ENCODE measurements at regions not wholly inside any gene's neighbourhood (a gene's known extent, or its start where the extent isn't known, plus 50 kb on each side); places are given as distances from the start of the nearest gene placed in this dataset.

DNA sequence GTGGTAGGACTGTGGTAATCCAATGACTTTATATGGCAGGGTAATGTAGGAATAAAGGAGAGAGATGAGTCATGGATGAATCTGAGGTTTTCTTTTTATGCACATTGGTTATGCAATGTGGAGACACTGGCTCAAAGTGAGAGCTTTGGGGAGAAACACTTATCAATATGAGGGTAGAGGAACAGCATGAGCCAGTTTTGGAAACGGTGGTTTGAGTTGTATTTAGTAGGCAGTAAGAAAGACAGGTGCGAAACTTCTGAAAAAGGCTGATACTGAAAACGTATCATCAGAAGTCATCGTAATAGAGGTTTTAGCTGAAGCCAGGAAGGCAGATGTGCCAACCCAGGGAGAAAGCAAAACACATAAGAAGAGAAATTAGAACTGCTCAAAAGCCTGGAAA is 854.8 kb upstream of the SEL1L start:
- H3K4me3 ChIP-seq (ENCODE audit: low read depth, low read length): no peak overlapping the region
- DNase-seq (ENCODE audit: low read depth): no peak
- TF ChIP-seq, protein P1, sequence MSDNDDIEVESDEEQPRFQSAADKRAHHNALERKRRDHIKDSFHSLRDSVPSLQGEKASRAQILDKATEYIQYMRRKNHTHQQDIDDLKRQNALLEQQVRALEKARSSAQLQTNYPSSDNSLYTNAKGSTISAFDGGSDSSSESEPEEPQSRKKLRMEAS (IDR thresholded peaks at IDR 0.05; ENCODE audit: low read depth, low read length): no peak
- TF ChIP-seq, protein P2, sequence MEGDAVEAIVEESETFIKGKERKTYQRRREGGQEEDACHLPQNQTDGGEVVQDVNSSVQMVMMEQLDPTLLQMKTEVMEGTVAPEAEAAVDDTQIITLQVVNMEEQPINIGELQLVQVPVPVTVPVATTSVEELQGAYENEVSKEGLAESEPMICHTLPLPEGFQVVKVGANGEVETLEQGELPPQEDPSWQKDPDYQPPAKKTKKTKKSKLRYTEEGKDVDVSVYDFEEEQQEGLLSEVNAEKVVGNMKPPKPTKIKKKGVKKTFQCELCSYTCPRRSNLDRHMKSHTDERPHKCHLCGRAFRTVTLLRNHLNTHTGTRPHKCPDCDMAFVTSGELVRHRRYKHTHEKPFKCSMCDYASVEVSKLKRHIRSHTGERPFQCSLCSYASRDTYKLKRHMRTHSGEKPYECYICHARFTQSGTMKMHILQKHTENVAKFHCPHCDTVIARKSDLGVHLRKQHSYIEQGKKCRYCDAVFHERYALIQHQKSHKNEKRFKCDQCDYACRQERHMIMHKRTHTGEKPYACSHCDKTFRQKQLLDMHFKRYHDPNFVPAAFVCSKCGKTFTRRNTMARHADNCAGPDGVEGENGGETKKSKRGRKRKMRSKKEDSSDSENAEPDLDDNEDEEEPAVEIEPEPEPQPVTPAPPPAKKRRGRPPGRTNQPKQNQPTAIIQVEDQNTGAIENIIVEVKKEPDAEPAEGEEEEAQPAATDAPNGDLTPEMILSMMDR (IDR thresholded peaks at IDR 0.05; ENCODE audit: low read depth, low read length): no peak
- TF ChIP-seq MYC (IDR thresholded peaks at IDR 0.05; ENCODE audit: low read depth, low read length) (no peak), POLR2A (IDR thresholded peaks at IDR 0.05; ENCODE audit: extremely low read depth, insufficient read length) (no peak)

DNA sequence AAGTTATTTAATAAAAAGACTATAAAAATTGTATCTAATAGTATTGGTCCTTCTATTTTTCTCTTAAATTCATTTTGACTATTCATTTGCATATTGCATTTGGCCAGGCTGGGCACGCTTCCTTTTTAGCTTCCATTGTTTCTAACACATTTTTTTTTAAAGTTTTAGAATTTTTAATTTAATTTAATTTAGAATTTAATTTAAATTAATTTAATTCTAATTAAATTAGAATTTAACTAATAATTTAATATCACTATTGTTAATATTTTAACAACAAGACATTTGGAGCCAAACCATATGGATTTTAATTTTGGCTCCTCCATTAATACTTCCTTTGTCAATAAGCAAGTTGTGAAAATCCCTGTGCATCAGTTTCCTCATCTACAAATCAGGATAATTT is 856.9 kb upstream of the SEL1L start:
- TF ChIP-seq MYC (IDR thresholded peaks at IDR 0.05; ENCODE audit: low read depth, low read length): no peak
- TF ChIP-seq, protein P1 (IDR thresholded peaks at IDR 0.05; ENCODE audit: low read depth, low read length): no peak
- TF ChIP-seq POLR2A (IDR thresholded peaks at IDR 0.05; ENCODE audit: extremely low read depth, insufficient read length): no peak
- DNase-seq (ENCODE audit: low read depth): no peak
- no peak overlapping the region for H3K4me3 ChIP-seq (ENCODE audit: low read depth, low read length)

DNA sequence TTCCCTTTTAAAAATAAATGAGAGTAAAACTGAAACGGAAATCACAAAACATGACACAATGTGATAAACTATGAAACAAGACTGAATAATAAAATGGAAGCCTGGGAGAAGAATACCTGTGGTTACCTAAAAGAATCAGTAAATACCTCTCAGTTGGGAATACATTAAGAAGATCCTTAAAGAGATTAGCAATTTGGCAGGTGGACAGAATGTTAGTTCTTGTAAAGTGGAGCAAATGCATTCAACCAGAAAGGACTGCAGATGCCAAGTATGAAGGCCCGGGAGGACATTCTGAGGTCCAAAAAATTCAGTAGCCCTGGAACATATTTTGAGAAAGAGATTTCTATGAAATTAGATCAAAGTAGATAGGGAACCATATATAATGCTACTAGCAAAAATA is 861.3 kb upstream of the SEL1L start:
- H3K4me3 ChIP-seq (ENCODE audit: low read depth, low read length): no peak overlapping the region
- TF ChIP-seq MYC (IDR thresholded peaks at IDR 0.05; ENCODE audit: low read depth, low read length) (no peak), POLR2A (IDR thresholded peaks at IDR 0.05; ENCODE audit: extremely low read depth, insufficient read length) (no peak)
- TF ChIP-seq, protein P2 (IDR thresholded peaks at IDR 0.05; ENCODE audit: low read depth, low read length): no peak
- TF ChIP-seq, protein P1 (IDR thresholded peaks at IDR 0.05; ENCODE audit: low read depth, low read length): no peak
- no peak for DNase-seq (ENCODE audit: low read depth)

DNA sequence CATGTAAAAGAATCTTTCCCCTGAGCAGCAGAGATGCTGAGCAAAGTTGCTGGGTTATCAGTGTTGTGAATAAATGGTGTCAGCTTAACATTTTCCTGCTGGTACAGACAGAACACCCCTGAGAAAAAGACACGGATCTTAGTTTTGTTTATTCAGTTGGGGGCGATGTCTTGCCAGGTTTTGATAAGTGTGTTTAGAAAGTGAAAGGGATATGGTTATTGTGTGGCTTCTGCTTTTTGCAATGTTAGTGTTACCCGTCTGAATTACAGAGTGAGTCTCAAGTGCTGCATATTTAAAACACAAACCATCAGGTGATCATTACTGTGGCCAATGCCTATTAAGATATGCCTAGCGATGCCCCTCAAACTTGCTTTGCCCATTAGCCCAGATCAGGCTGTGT is 864.6 kb upstream of the SEL1L start:
- TF ChIP-seq, protein P1 (IDR thresholded peaks at IDR 0.05; ENCODE audit: low read depth, low read length): no peak
- TF ChIP-seq MYC (IDR thresholded peaks at IDR 0.05; ENCODE audit: low read depth, low read length) (no peak), POLR2A (IDR thresholded peaks at IDR 0.05; ENCODE audit: extremely low read depth, insufficient read length) (no peak)
- TF ChIP-seq, protein P2 (IDR thresholded peaks at IDR 0.05; ENCODE audit: low read depth, low read length): no peak
- no peak overlapping the region for H3K4me3 ChIP-seq (ENCODE audit: low read depth, low read length)
- DNase-seq (ENCODE audit: low read depth): no peak

DNA sequence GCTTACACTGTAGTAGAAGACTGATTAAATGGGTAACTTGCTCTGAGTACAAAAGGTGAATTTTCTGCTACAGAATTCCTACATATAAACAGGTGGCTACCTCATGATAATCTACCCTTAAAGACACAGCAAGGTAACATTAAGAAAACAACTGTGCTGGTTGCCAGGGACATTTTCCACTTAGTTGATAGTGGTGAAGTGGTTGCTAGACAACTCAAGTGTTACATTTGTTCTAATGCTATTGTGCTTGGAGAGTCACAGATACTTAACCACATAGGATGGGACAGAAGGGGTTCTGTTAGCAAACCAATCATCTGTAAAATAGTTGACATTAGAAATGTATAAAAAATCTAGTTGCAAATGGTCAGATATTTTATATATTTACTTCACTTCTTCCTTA is 870.3 kb upstream of the SEL1L start:
- no peak overlapping the region for H3K4me3 ChIP-seq (ENCODE audit: low read depth, low read length)
- TF ChIP-seq, protein P1 (IDR thresholded peaks at IDR 0.05; ENCODE audit: low read depth, low read length): no peak
- TF ChIP-seq, protein P2 (IDR thresholded peaks at IDR 0.05; ENCODE audit: low read depth, low read length): no peak
- no peak for TF ChIP-seq MYC (IDR thresholded peaks at IDR 0.05; ENCODE audit: low read depth, low read length)
- no peak for TF ChIP-seq POLR2A (IDR thresholded peaks at IDR 0.05; ENCODE audit: extremely low read depth, insufficient read length)
- no peak for DNase-seq (ENCODE audit: low read depth)

DNA sequence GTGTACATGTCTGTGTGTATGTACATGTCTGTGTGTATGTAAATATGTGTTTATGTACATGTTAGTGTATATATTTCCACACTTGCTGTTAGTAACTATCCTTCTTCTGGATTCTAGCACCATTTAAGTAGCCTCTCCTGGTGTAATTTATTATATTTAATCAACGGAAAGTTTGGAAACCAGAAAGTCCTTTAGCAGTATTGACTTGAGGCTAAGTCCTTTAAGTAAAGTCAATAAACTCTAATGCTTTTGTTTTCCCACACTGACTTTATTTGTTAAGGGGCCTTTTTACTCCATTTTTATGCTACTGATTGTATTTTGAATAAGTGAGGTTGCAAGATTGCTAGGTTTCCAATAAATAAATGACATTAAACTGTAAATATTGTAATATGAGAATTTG is 876.4 kb upstream of the SEL1L start:
- no peak for TF ChIP-seq POLR2A (IDR thresholded peaks at IDR 0.05; ENCODE audit: extremely low read depth, insufficient read length)
- TF ChIP-seq, protein P2 (IDR thresholded peaks at IDR 0.05; ENCODE audit: low read depth, low read length): no peak
- no peak for TF ChIP-seq MYC (IDR thresholded peaks at IDR 0.05; ENCODE audit: low read depth, low read length)
- TF ChIP-seq, protein P1 (IDR thresholded peaks at IDR 0.05; ENCODE audit: low read depth, low read length): no peak
- DNase-seq (ENCODE audit: low read depth): no peak
- H3K4me3 ChIP-seq (ENCODE audit: low read depth, low read length): no peak overlapping the region

All from NB4 (cell line).